ENCODE measurements at regions not wholly inside any gene's neighbourhood (a gene's known extent, or its start where the extent isn't known, plus 50 kb on each side); places are given as distances from the start of the nearest gene placed in this dataset.

DNA sequence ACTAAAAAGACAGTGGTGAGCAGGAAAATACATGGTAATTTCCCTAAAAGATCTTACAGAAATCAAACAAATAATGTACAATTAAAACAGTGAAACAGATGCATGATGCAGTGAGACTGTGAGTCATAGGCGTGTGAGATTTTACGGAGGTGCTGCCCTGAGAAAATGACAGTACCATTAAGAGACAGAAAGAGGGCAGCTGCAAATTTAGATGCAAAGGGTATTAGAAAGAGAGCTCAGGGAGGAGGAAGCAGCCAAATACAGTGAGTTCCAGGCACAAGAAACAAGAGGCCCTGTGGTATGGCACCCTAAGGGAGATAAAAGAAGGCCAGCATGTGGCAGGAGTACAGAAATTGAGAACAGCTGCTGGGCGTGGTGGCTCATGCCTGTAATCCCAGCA lies 88.5 kb upstream of the FIBIN start:
- TF ChIP-seq, protein P1, sequence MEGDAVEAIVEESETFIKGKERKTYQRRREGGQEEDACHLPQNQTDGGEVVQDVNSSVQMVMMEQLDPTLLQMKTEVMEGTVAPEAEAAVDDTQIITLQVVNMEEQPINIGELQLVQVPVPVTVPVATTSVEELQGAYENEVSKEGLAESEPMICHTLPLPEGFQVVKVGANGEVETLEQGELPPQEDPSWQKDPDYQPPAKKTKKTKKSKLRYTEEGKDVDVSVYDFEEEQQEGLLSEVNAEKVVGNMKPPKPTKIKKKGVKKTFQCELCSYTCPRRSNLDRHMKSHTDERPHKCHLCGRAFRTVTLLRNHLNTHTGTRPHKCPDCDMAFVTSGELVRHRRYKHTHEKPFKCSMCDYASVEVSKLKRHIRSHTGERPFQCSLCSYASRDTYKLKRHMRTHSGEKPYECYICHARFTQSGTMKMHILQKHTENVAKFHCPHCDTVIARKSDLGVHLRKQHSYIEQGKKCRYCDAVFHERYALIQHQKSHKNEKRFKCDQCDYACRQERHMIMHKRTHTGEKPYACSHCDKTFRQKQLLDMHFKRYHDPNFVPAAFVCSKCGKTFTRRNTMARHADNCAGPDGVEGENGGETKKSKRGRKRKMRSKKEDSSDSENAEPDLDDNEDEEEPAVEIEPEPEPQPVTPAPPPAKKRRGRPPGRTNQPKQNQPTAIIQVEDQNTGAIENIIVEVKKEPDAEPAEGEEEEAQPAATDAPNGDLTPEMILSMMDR (IDR thresholded peaks at IDR 0.05): no peak
- no peak for TF ChIP-seq POLR2A (IDR thresholded peaks at IDR 0.05)
- TF ChIP-seq POLR2AphosphoS5 (IDR thresholded peaks at IDR 0.05): no peak

Data from prostate gland (tissue), 2 donors.